Sigmoid colon (tissue), 6 donors: ENCODE measurements at regions not wholly inside any gene's neighbourhood (a gene's known extent, or its start where the extent isn't known, plus 50 kb on each side); places are given as distances from the start of the nearest gene placed in this dataset.

Experiments used
- DNase-seq: peaks from one replicate; pipeline ENCODE4 v3.0.0-alpha.2; 2019
- H3K27ac ChIP-seq, 4 donors: fragments of 200-600 bp; sonication (generic); one replicate each; pipeline ENCODE4 v1.5.1; 2016 to 2019; ENCODE audit warnings: mild to moderate bottlenecking in 1 of 4
- H3K27me3 ChIP-seq, 3 donors: fragments of 200-600 bp; sonication (generic); one replicate each; pipeline ENCODE4 v1.5.1; 2019; ENCODE audit warnings: mild to moderate bottlenecking in 1 of 3
- H3K36me3 ChIP-seq, 4 donors: fragments of 200-600 bp; sonication (generic); one replicate each; pipeline ENCODE4 v1.5.1; 2016 to 2019
- H3K4me1 ChIP-seq, 4 donors: fragments of 200-600 bp; sonication (generic); one replicate each; pipeline ENCODE4 v1.5.1; 2017 to 2019
- H3K4me3 ChIP-seq, 4 donors: fragments of 200-600 bp; sonication (generic); one replicate each; pipeline ENCODE4 v1.5.1; 2017 to 2019; ENCODE audit warnings: mild to moderate bottlenecking in 2 of 4, moderate library complexity in 1 of 4
- H3K9me3 ChIP-seq, 4 donors: fragments of 200-600 bp in 3 of 4; sonication (generic) in 3 of 4; one replicate each; pipeline versions ENCODE4 v1.5.1 to v1.6.1; 2013 to 2019
- CTCF ChIP-seq, 4 experiments: fragments of 450-650 bp in 3 of 4; fragments of 200-600 bp in 1 of 4; IDR thresholded peaks; one replicate each; pipeline ENCODE4 v1.5.1; 2016 to 2019; ENCODE audit warnings: antibody characterized with exemption in 4 of 4, mild to moderate bottlenecking in 3 of 4, moderate library complexity in 2 of 4
- EP300 ChIP-seq, 4 donors: sonication (generic); formaldehyde crosslinking; IDR thresholded peaks; one replicate each; pipeline ENCODE4 v1.6.1; 2017; ENCODE audit warnings: antibody characterized with exemption in 4 of 4
- POLR2A ChIP-seq, 2 donors: fragments of 450-650 bp; IDR thresholded peaks; one replicate each; pipeline ENCODE4 v1.6.1; 2016; ENCODE audit warnings: antibody characterized with exemption in 2 of 2, mild to moderate bottlenecking in 2 of 2, moderate library complexity in 2 of 2
- POLR2AphosphoS5 ChIP-seq, 4 donors: sonication (generic); formaldehyde crosslinking; IDR thresholded peaks; one replicate each; pipeline ENCODE4 v1.6.1; 2017; ENCODE audit warnings: antibody characterized with exemption in 4 of 4
- WGBS, 2 donors: extraction: QIAGEN DNeasy Blood & Tissue Kit; methylation state at CpG; one replicate each; pipeline ENCODE4 v1.1.7; 2013; 5-methylcytosine and 5-hydroxymethylcytosine counted together
- intact Hi-C: fragments of 100-400 bp; cut with DNase I; formaldehyde crosslinking; loops from one replicate; pipeline ENCODE4 v1.15.1; 2023
- donor health status: healthy with polysubstance abuse.
- donor health status: healthy.

- no peaks in the 10 kb centered on the region for H3K27me3 ChIP-seq
- 82 to 84% methylated on average over 6 of the region's 6 CpGs for WGBS, 2 donors
- H3K4me1 ChIP-seq, result peaks cover 0 to 8% (median 3%) of the 10 kb centered on the region in 4 donors
- H3K9me3 ChIP-seq, result no peaks in the 10 kb centered on the region
- no peaks in the 10 kb centered on the region for H3K36me3 ChIP-seq
- TF ChIP-seq POLR2AphosphoS5 (IDR thresholded peaks at IDR 0.05) (no peak), CTCF (IDR thresholded peaks at IDR 0.05) (no peak), POLR2A (IDR thresholded peaks at IDR 0.05) (no peak), EP300 (IDR thresholded peaks at IDR 0.05) (no peak)
- intact Hi-C loops, result no loop called here
- no peak overlapping the region for H3K4me3 ChIP-seq
- DNase-seq, result no peak
- H3K27ac ChIP-seq, result no peak overlapping the region
Measured at GRCh38 chr4:119939071-119939995, 127.3 kb downstream of the MAD2L1 start.

DNA sequence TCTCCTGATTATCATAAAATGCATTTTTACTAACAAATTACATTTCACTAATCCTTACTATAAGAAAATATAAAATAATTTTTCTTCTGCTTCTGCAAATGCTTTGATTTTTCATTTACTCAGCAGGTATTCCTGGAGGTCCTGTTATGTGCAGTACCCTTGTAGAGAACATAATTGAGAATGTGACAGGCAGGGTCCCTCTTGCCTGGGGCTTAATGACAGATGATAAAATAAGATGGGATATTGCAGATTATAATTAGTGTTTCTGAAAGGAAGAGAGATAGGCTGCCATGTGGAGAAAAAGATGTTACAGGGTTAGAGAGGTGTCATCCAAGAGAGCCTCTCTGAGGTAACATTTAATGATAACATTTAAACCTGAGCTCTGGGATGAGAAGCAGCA lies 128.9 kb downstream of the MAD2L1 start:
- Histone ChIP-seq H3K9me3 (no peaks in the 10 kb centered on the region), H3K27ac (no peak overlapping the region), H3K4me1 (peaks cover 0 to 8% (median 3%) of the 10 kb centered on the region in 4 donors), H3K4me3 (no peak overlapping the region), H3K27me3 (no peaks in the 10 kb centered on the region), H3K36me3 (no peaks in the 10 kb centered on the region)
- TF ChIP-seq EP300 (IDR thresholded peaks at IDR 0.05) (no peak), POLR2AphosphoS5 (IDR thresholded peaks at IDR 0.05) (no peak), CTCF (IDR thresholded peaks at IDR 0.05) (no peak), POLR2A (IDR thresholded peaks at IDR 0.05) (no peak)
- no peak for DNase-seq
- intact Hi-C loops, result no loop called here

DNA sequence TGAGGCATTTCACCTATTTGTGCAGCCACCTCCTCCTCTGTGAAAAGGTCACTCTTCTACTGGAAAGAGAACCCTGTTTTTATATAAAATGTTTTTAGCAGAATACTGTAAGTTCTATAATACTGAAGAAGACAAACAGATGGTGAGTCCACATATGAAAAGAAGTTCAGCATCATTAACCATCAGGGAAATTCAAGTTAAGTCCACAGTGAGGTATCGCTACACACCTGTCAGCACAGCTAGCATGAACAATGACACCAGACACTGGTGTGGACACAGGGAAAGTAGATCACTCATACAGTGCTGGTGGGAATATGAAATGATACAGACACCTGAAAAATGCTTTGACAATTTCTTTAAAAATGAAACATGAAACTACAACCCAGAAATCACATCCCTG lies 133.0 kb downstream of the MAD2L1 start:
- intact Hi-C loops, result no loop called here

DNA sequence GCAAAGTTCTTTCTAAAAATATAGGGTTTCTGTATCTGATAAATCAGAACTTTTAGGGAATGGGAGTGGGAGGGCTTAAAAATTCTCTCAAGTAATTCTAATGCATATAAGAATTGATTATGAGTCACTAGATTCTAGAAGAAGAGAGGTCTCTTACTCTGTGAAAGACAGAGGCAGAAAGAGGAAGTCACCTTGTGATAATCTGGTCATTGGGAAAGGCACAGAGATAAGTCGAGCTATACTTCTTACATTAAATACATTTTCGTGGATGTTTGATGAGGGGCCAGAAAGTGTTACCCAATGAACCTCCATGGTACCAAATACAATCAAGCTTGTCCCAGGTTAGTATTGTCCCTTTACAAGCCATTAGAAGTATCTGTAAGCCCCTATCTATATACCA lies 134.4 kb downstream of the MAD2L1 start:
- intact Hi-C loops, result no loop called here
- no peaks in the 10 kb centered on the region for H3K9me3 ChIP-seq
- H3K27me3 ChIP-seq, result no peaks in the 10 kb centered on the region
- WGBS, 2 donors, result 83 to 85% methylated on average over 2 of the region's 2 CpGs
- TF ChIP-seq CTCF (IDR thresholded peaks at IDR 0.05), result no peak
- TF ChIP-seq POLR2A (IDR thresholded peaks at IDR 0.05), result no peak
- TF ChIP-seq POLR2AphosphoS5 (IDR thresholded peaks at IDR 0.05), result no peak
- TF ChIP-seq EP300 (IDR thresholded peaks at IDR 0.05), result no peak
- no peak overlapping the region for H3K27ac ChIP-seq
- no peaks in the 10 kb centered on the region for H3K36me3 ChIP-seq
- H3K4me1 ChIP-seq, result no peaks in the 10 kb centered on the region
- H3K4me3 ChIP-seq, result no peak overlapping the region
- DNase-seq, result no peak

More for the DNA sequence above, 133.0 kb downstream of the MAD2L1 start:
- TF ChIP-seq POLR2A (IDR thresholded peaks at IDR 0.05) (no peak), CTCF (IDR thresholded peaks at IDR 0.05) (no peak), EP300 (IDR thresholded peaks at IDR 0.05) (no peak), POLR2AphosphoS5 (IDR thresholded peaks at IDR 0.05) (no peak)
- Histone ChIP-seq H3K4me3 (no peak overlapping the region), H3K27me3 (no peaks in the 10 kb centered on the region), H3K36me3 (no peaks in the 10 kb centered on the region), H3K27ac (no peak overlapping the region), H3K9me3 (no peaks in the 10 kb centered on the region), H3K4me1 (peaks cover 0 to 6% (median 0%) of the 10 kb centered on the region in 4 donors)
- WGBS, 2 donors, result 94 to 96% methylated on average over 1 of the region's 1 CpG
- no peak for DNase-seq
